Colonic mucosa (tissue), 4 donors: ENCODE measurements at regions not wholly inside any gene's neighbourhood (a gene's known extent, or its start where the extent isn't known, plus 50 kb on each side); places are given as distances from the start of the nearest gene placed in this dataset.
"Not testable (repeated sequence)": the region's sequence is repeated elsewhere in the genome, so short reads cannot be mapped to it uniquely, and the experiment has no call there.

Experiments
- DNase-seq: peaks from one replicate; pipeline ENCODE4 v3.0.0-alpha.2; 2020
- H3K27ac ChIP-seq: fragments of 200-600 bp; one replicate; pipeline ENCODE4 v1.8.0; 2021
- H3K27me3 ChIP-seq: fragments of 200-600 bp; one replicate; pipeline ENCODE4 v1.8.0; 2021
- H3K36me3 ChIP-seq: fragments of 200-600 bp; one replicate; pipeline ENCODE4 v1.8.0; 2021
- H3K4me1 ChIP-seq: fragments of 200-600 bp; one replicate; pipeline ENCODE4 v1.8.0; 2021; ENCODE audit warnings: mild to moderate bottlenecking
- H3K4me3 ChIP-seq: fragments of 200-600 bp; one replicate; pipeline ENCODE4 v1.8.0; 2021
- H3K9ac ChIP-seq, 2 donors: one replicate each; pipeline ENCODE4 v1.7.0; 2013; ENCODE audit warnings: control low read depth in 2 of 2, low read depth in 2 of 2, low read length in 2 of 2
- H3K9me3 ChIP-seq: fragments of 200-600 bp; one replicate; pipeline ENCODE4 v1.8.0; 2021
- intact Hi-C: fragments of 100-400 bp; cut with DNase I; formaldehyde crosslinking; loops from one replicate; pipeline ENCODE4 v1.14.1; 2022
- TF ChIP-seq, protein P1 (sequence below): fragments of 200-600 bp; IDR thresholded peaks from one replicate; pipeline ENCODE4 v1.8.0; 2022; ENCODE audit warnings: antibody characterized with exemption, mild to moderate bottlenecking
- donor health status: healthy.
- donor health status: DM: no; HTN: no; CAD: no.
- donor health status: DM: no; HTN: no; CAD: no.

DNA sequence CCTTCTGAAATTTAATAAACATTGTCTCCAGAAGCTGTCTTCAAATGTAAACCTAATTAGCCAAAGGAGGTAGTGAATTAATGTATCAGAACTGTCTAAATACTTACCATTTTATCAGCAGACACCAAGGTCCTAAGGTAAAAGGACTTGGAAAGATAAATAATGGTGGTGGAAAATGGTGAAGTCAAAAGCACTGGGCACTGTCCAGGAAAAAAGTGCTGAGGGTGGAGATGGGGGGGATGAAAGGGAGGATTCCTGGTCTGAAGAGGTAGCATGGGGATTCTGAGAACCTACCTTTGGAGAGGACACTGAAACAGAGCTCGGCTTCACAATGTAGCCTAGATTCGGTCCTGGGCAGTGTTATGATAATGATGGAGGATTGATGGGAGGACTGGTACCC lies 149.0 kb upstream of the DPH6 start:
- no peaks in the 10 kb centered on the region for H3K9me3 ChIP-seq
- TF ChIP-seq, protein P1, sequence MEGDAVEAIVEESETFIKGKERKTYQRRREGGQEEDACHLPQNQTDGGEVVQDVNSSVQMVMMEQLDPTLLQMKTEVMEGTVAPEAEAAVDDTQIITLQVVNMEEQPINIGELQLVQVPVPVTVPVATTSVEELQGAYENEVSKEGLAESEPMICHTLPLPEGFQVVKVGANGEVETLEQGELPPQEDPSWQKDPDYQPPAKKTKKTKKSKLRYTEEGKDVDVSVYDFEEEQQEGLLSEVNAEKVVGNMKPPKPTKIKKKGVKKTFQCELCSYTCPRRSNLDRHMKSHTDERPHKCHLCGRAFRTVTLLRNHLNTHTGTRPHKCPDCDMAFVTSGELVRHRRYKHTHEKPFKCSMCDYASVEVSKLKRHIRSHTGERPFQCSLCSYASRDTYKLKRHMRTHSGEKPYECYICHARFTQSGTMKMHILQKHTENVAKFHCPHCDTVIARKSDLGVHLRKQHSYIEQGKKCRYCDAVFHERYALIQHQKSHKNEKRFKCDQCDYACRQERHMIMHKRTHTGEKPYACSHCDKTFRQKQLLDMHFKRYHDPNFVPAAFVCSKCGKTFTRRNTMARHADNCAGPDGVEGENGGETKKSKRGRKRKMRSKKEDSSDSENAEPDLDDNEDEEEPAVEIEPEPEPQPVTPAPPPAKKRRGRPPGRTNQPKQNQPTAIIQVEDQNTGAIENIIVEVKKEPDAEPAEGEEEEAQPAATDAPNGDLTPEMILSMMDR: no peak
- no peak overlapping the region for H3K27ac ChIP-seq
- H3K4me3 ChIP-seq: no peak overlapping the region
- H3K9ac ChIP-seq: no peak overlapping the region
- no peaks in the 10 kb centered on the region for H3K36me3 ChIP-seq
- no peaks in the 10 kb centered on the region for H3K27me3 ChIP-seq
- H3K4me1 ChIP-seq: peaks cover 9% of the 10 kb centered on the region
- DNase-seq: no peak
- intact Hi-C loops: no loop called here

DNA sequence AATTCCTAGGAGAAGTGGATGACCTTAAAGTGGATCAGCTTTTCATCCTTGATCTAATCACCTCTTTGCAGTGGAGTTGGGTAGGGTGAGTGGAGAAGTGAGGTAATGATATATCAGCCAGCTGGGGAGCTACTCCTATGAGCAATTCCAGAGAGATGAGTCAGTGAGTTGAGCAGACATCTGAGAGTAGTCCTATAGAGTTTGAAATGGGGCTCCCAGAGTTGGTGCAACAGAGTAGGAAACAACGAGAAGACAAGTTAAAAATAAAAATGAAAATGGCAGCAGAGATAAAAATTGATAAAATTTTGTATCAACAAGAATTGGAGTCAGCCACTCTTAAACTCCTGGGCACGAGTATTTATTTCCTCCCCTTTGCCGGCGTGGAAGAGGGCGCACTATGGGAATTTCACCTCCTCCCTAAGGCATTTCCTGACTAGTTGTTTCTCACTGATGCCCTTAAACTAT lies 150.8 kb upstream of the DPH6 start:
- H3K27ac ChIP-seq: no peak overlapping the region
- H3K27me3 ChIP-seq: no peaks in the 10 kb centered on the region
- peaks cover 9% of the 10 kb centered on the region for H3K4me1 ChIP-seq
- no peaks in the 10 kb centered on the region for H3K36me3 ChIP-seq
- intact Hi-C loops: no loop called here
- no peaks in the 10 kb centered on the region for H3K9me3 ChIP-seq
- no peak overlapping the region for H3K4me3 ChIP-seq
- no peak overlapping the region for H3K9ac ChIP-seq
- TF ChIP-seq, protein P1: no peak
- DNase-seq: no peak

DNA sequence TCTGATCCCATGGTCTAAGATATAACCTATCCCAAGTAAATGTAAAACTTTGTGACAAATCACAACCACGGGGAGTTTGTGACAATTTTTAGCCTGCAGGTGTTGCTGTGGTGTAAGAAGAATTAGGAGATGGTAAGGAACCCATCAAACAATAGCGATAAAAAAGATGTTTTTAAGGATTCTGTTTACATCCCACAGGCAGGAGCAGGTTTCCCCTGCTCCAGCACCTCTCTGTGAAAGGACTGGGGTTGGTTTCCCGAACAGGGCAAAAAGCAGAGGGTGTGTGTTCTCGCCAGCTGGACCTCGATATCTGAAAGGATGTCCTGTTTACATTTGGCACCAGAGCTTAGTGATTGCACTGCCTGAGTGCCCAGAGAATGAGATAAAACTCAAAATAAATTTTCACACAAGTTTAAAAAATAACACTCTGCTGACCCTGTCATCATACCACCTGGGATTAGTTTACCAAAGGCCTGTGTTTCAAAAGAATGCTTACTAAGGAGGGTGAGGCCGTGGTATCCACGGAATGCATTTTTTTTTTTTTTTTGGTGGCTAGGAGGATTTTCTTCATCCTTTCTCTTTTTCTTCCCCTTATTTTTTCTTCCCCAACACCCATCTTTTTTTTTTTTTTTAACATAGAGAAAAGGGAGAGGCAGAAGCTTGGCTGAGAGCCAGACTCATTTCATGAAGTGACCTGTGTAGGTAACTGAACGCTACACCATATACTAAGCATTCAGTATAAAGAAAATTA lies 151.8 kb upstream of the DPH6 start:
- Histone ChIP-seq H3K4me1 (peaks cover 9% of the 10 kb centered on the region), H3K9me3 (no peaks in the 10 kb centered on the region), H3K27ac (no peak overlapping the region), H3K9ac (no peak overlapping the region), H3K36me3 (no peaks in the 10 kb centered on the region), H3K4me3 (no peak overlapping the region), H3K27me3 (no peaks in the 10 kb centered on the region)
- TF ChIP-seq, protein P1: no peak
- intact Hi-C loops: no loop called here
- DNase-seq: no peak

DNA sequence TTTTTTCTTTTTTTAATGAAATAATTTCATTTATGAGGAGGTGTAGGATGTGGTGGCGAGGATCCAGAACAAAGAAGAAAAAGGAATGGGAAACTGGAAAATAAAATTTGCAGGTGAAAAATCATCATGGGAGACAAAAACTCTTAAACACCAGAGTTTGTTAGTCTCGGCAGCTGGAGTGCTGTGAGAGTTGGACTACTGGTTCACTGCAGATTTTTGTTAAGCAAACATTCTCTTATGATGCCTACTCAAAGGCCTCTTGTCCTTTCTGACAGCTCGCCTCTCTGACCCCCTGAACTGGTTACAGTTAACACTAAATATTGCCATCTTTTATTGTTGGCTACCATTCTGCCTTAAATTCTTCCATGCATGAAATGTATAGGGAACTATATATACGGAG lies 152.4 kb upstream of the DPH6 start:
- H3K4me3 ChIP-seq: no peak overlapping the region
- H3K27ac ChIP-seq: no peak overlapping the region
- H3K9me3 ChIP-seq: no peaks in the 10 kb centered on the region
- TF ChIP-seq, protein P1: no peak
- no peaks in the 10 kb centered on the region for H3K36me3 ChIP-seq
- no peak for DNase-seq
- H3K27me3 ChIP-seq: no peaks in the 10 kb centered on the region
- no peak overlapping the region for H3K9ac ChIP-seq
- intact Hi-C loops: no loop called here
- peaks cover 9% of the 10 kb centered on the region for H3K4me1 ChIP-seq

DNA sequence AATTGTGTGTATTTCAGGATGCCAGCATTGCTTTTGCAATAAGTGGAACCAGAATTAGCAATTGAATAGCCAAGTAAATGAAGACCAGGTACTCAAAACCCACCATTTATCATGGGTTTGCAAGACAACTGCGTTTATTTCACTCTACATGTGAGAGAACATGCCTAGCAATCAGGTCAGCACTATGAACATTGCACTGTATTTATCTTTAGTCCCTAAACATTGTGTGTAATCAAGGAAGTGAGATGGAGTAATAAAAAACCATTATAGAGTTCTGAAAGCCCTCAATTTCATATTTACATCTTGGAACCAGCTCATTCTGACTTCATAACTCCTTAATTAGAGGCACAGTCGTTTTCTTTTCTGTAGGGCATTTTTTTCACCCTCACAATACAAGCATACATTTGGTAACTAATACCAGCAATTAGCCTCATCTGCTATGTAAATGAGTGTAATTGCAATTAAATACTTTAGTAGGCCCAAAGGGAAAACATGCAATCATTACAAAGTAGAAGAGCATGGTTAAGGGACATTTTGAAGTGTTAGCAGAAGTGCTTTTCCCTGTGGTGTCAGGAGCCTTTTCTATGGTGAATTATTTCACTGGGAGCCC lies 153.1 kb upstream of the DPH6 start:
- no peaks in the 10 kb centered on the region for H3K9me3 ChIP-seq
- no peak overlapping the region for H3K9ac ChIP-seq
- TF ChIP-seq, protein P1: no peak
- intact Hi-C loops: no loop called here
- DNase-seq: no peak
- H3K27ac ChIP-seq: no peak overlapping the region
- H3K27me3 ChIP-seq: no peaks in the 10 kb centered on the region
- no peak overlapping the region for H3K4me3 ChIP-seq
- peaks cover 9% of the 10 kb centered on the region for H3K4me1 ChIP-seq
- H3K36me3 ChIP-seq: no peaks in the 10 kb centered on the region

DNA sequence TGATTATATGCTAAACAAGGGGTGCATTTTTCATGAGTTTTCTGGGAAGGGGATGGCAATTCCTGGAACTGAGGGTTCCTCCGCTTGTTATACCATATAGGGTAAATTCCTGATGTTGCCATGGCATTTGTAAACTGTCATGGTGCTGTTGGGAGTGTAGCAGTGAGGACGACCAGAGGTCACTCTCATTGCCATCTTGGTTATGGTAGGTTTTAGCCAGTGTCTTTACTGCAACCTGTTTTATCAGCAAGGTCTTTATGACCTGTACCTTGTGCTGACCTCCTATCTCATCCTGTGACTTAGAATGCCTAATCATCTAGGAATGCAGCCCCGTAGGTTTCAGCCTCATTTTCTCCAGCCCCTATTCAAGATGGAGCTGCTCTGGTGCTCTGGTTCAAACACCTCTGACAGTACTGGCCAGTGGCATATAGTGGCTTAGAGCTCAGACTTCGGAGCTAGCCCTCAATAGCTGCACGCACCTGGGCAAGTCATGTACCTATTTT lies 154.2 kb upstream of the DPH6 start:
- H3K9me3 ChIP-seq, DNase-seq, H3K4me3 ChIP-seq, H3K36me3 ChIP-seq, H3K27me3 ChIP-seq, H3K9ac ChIP-seq, H3K27ac ChIP-seq, H3K4me1 ChIP-seq, intact Hi-C loops: not testable (repeated sequence)
